ENCODE measurements at regions not wholly inside any gene's neighbourhood (a gene's known extent, or its start where the extent isn't known, plus 50 kb on each side); places are given as distances from the start of the nearest gene placed in this dataset.

DNA sequence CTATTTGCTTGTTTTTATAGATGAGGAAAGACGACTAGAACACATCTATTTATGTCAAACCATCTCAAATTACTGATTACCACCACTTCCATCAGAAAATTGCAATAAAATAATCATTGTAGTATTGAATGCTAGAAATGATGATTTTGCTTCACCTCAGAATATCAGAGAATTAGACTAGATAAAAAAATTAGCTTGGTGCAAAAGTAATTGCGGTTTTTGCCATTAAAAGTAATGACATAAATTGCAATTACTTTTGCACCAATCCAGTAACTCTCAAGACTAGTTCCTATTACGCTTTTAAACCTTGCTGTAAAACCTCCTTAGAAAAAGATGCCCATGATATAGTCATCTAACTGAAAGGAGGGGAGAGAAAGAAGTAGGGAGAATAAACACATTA is 556.7 kb upstream of the GRIN3A start:
- no peaks in the 10 kb centered on the region for H3K4me1 Mint-ChIP-seq (ENCODE audit: low read depth)
- H3K36me3 Mint-ChIP-seq (ENCODE audit: insufficient read depth), result no peaks in the 10 kb centered on the region
- H3K27me3 Mint-ChIP-seq, result no peaks in the 10 kb centered on the region
- H3K27ac Mint-ChIP-seq, result no peak overlapping the region
- no peaks in the 10 kb centered on the region for H3K9me3 Mint-ChIP-seq (ENCODE audit: low read depth)
- DNase-seq (ENCODE audit: low spot score, unreplicated experiment), result no peak
- no peak overlapping the region for H3K4me3 Mint-ChIP-seq (ENCODE audit: low read depth)
- TF ChIP-seq, protein P1, sequence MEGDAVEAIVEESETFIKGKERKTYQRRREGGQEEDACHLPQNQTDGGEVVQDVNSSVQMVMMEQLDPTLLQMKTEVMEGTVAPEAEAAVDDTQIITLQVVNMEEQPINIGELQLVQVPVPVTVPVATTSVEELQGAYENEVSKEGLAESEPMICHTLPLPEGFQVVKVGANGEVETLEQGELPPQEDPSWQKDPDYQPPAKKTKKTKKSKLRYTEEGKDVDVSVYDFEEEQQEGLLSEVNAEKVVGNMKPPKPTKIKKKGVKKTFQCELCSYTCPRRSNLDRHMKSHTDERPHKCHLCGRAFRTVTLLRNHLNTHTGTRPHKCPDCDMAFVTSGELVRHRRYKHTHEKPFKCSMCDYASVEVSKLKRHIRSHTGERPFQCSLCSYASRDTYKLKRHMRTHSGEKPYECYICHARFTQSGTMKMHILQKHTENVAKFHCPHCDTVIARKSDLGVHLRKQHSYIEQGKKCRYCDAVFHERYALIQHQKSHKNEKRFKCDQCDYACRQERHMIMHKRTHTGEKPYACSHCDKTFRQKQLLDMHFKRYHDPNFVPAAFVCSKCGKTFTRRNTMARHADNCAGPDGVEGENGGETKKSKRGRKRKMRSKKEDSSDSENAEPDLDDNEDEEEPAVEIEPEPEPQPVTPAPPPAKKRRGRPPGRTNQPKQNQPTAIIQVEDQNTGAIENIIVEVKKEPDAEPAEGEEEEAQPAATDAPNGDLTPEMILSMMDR (IDR thresholded peaks at IDR 0.05; ENCODE audit: unreplicated experiment), result no peak

DNA sequence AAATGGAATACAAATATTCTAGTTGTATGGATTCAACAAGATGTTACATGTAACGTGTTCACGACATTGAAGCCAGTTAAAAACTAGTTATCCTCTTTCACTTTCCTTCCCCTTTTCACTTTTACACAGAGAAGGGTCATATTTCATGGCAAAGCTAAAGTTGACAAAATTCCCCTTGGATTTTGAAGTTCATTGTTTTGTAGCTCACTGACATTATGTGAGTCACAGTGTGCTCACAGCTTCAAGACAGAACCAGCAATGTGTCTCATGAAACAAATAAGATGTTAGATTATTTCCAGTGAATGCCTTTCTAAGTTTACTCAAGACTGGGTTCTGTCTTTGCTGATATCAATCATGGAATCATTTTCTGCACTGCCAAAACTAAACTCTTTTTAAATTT is 535.5 kb upstream of the GRIN3A start:
- peaks cover under 1% of the 10 kb centered on the region for H3K9me3 Mint-ChIP-seq (ENCODE audit: low read depth)
- no peaks in the 10 kb centered on the region for H3K36me3 Mint-ChIP-seq (ENCODE audit: insufficient read depth)
- no peak for DNase-seq (ENCODE audit: low spot score, unreplicated experiment)

DNA sequence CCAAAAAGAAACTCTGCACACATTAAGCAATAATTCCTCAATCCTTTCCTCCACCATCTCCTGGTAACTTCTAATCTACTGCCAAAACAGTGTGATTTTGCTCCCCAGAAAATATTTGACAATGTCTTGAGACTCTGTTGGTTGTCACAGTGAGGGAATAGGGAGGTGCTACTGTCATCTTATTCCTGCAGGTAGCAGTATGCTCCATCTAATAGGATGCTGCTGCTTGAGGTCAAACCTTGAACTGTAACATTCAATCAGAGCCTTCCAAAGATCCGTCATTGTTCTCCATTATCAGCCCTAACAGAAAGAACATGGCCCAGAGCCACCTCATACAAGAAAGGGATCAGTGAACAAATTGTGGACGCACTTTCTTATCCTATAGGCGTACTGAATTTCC is 514.7 kb upstream of the GRIN3A start:
- Mint-ChIP-seq H3K27me3 (no peaks in the 10 kb centered on the region), H3K9me3 (ENCODE audit: low read depth) (no peaks in the 10 kb centered on the region), H3K27ac (no peak overlapping the region), H3K4me1 (ENCODE audit: low read depth) (no peaks in the 10 kb centered on the region), H3K36me3 (ENCODE audit: insufficient read depth) (no peaks in the 10 kb centered on the region), H3K4me3 (ENCODE audit: low read depth) (no peak overlapping the region)
- TF ChIP-seq, protein P1 (IDR thresholded peaks at IDR 0.05; ENCODE audit: unreplicated experiment), result no peak
- no peak for DNase-seq (ENCODE audit: low spot score, unreplicated experiment)

More for the DNA sequence above, 535.5 kb upstream of the GRIN3A start:
- H3K27ac Mint-ChIP-seq, result no peak overlapping the region
- no peaks in the 10 kb centered on the region for H3K4me1 Mint-ChIP-seq (ENCODE audit: low read depth)
- H3K4me3 Mint-ChIP-seq (ENCODE audit: low read depth), result no peak overlapping the region
- H3K27me3 Mint-ChIP-seq, result no peaks in the 10 kb centered on the region
- TF ChIP-seq, protein P1 (IDR thresholded peaks at IDR 0.05; ENCODE audit: unreplicated experiment), result no peak

DNA sequence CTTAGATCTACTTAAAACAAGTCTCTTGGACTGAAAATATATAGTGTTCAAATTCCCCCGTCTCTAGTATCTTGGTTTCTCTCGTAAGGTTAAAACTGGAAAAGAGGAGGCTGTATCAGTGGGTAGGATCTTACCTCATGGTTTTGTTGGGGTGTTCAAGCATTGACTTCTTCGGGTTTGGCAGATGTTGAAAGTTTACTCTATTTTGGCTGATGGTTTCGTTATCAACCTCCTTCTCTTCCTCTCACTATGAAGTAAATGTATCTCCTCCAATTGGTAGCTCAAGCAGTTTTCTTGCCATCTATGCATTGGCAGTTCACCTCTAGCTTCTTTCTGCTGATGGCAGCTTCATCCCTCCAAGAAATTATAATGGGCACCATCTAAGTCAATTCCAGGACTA is 506.5 kb upstream of the GRIN3A start:
- Mint-ChIP-seq H3K9me3 (ENCODE audit: low read depth) (no peaks in the 10 kb centered on the region), H3K36me3 (ENCODE audit: insufficient read depth) (no peaks in the 10 kb centered on the region), H3K27ac (no peak overlapping the region), H3K4me1 (ENCODE audit: low read depth) (no peaks in the 10 kb centered on the region), H3K4me3 (ENCODE audit: low read depth) (no peak overlapping the region), H3K27me3 (no peaks in the 10 kb centered on the region)
- DNase-seq (ENCODE audit: low spot score, unreplicated experiment), result no peak
- TF ChIP-seq, protein P1 (IDR thresholded peaks at IDR 0.05; ENCODE audit: unreplicated experiment), result no peak

DNA sequence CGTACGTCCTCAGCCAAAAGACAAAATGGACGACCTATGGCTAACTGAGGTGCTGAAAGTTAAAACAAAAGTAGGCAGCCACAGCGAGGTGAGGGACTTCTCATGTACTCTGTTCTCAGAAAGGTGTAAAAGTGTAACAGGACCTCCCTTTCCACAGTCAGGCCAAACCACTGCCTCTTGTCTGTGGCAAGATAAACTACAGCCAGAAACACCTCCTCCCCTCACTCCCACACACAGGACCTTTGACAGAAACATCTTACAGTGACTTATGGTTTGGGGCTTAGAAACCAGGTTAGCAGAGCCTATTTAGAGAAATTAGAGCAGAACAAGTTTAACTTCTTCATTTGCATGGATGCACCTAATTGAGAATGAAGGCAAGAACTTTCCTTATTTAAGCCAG is 499.1 kb upstream of the GRIN3A start:
- H3K4me3 Mint-ChIP-seq (ENCODE audit: low read depth), result no peak overlapping the region
- DNase-seq (ENCODE audit: low spot score, unreplicated experiment), result no peak
- peaks cover 4% of the 10 kb centered on the region for H3K9me3 Mint-ChIP-seq (ENCODE audit: low read depth)
- no peaks in the 10 kb centered on the region for H3K36me3 Mint-ChIP-seq (ENCODE audit: insufficient read depth)
- no peaks in the 10 kb centered on the region for H3K4me1 Mint-ChIP-seq (ENCODE audit: low read depth)
- no peaks in the 10 kb centered on the region for H3K27me3 Mint-ChIP-seq
- TF ChIP-seq, protein P1 (IDR thresholded peaks at IDR 0.05; ENCODE audit: unreplicated experiment), result no peak
- peak overlapping the region; percentile 31 for H3K27ac Mint-ChIP-seq
